KMS-11 (cell line): ENCODE measurements at regions not wholly inside any gene's neighbourhood (a gene's known extent, or its start where the extent isn't known, plus 50 kb on each side); places are given as distances from the start of the nearest gene placed in this dataset.

Experiments
- H2AFZ ChIP-seq: fragments of 200-600 bp; sonication (generic); 2 replicates; pipeline ENCODE4 v1.6.1; 2016; ENCODE audit warnings: antibody characterized with exemption, mixed run types, low read depth
- H3K27ac ChIP-seq: fragments of 200-600 bp; sonication (generic); 2 replicates; pipeline ENCODE4 v1.6.1; 2016; ENCODE audit warnings: mild to moderate bottlenecking, mixed run types
- H3K27me3 ChIP-seq: fragments of 200-600 bp; sonication (generic); 2 replicates; pipeline ENCODE4 v1.6.1; 2017; ENCODE audit warnings: mild to moderate bottlenecking, low read depth, mixed run types, moderate library complexity; ENCODE audit not compliant: insufficient read depth
- H3K36me3 ChIP-seq: fragments of 200-600 bp; sonication (generic); 2 replicates; pipeline ENCODE4 v1.6.1; 2017; ENCODE audit warnings: mild to moderate bottlenecking, mixed run types; ENCODE audit not compliant: insufficient read depth
- H3K4me1 ChIP-seq: fragments of 200-600 bp; sonication (generic); 2 replicates; pipeline ENCODE4 v1.6.1; 2016; ENCODE audit warnings: mild to moderate bottlenecking, low read depth, mixed run types; ENCODE audit not compliant: poor library complexity, severe bottlenecking
- H3K4me2 ChIP-seq: fragments of 200-600 bp; sonication (generic); 2 replicates; pipeline ENCODE4 v1.7.0; 2016; ENCODE audit warnings: mild to moderate bottlenecking, mixed run types
- H3K4me3 ChIP-seq: fragments of 200-600 bp; sonication (generic); IDR thresholded peaks from 2 replicates; pipeline ENCODE4 v1.6.1; 2017; ENCODE audit warnings: low read depth, low read length, mixed read lengths; ENCODE audit not compliant: insufficient read depth
- H3K79me2 ChIP-seq: fragments of 200-600 bp; sonication (generic); 2 replicates; pipeline ENCODE4 v1.6.1; 2016; ENCODE audit warnings: low read depth, mixed run types; ENCODE audit not compliant: insufficient read depth
- H3K9ac ChIP-seq: fragments of 200-600 bp; sonication (generic); 2 replicates; pipeline ENCODE4 v1.6.1; 2016; ENCODE audit warnings: mild to moderate bottlenecking, mixed run types
- H4K20me1 ChIP-seq: fragments of 200-600 bp; sonication (generic); 2 replicates; pipeline ENCODE4 v1.6.1; 2016; ENCODE audit warnings: mild to moderate bottlenecking, mixed run types; ENCODE audit not compliant: insufficient read depth
- TF ChIP-seq, protein P1 (sequence below): fragments of 200-600 bp; sonication (generic); conservative IDR thresholded peaks from 2 replicates; pipeline ENCODE4 v1.6.1; 2017; ENCODE audit warnings: low read depth, mild to moderate bottlenecking, antibody characterized with exemption, low read length, moderate library complexity, mixed read lengths

DNA sequence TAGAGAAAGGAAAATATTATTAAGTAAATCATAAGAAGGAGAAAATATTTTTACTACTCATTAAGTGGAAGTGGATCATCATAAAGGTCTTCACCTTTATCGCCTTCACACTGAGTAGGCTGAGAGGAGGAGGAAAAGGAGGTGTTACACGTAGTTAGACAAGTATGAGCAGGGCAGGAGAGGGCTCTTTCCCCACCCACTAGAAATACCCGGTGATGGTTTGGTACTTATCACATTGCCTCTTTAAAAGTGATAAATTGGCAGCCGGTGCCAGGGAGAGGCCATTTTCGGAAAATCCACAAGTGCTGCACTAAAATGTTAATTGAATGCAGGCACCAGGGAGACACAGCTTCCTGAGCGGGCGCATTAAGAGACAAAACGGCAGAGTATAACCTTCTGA is 598.7 kb upstream of the SOX11 start:
- no peak overlapping the region for H2AFZ ChIP-seq
- H3K4me1 ChIP-seq: no peaks in the 10 kb centered on the region
- H3K9ac ChIP-seq: no peak overlapping the region
- no peaks in the 10 kb centered on the region for H3K27me3 ChIP-seq
- TF ChIP-seq, protein P1, sequence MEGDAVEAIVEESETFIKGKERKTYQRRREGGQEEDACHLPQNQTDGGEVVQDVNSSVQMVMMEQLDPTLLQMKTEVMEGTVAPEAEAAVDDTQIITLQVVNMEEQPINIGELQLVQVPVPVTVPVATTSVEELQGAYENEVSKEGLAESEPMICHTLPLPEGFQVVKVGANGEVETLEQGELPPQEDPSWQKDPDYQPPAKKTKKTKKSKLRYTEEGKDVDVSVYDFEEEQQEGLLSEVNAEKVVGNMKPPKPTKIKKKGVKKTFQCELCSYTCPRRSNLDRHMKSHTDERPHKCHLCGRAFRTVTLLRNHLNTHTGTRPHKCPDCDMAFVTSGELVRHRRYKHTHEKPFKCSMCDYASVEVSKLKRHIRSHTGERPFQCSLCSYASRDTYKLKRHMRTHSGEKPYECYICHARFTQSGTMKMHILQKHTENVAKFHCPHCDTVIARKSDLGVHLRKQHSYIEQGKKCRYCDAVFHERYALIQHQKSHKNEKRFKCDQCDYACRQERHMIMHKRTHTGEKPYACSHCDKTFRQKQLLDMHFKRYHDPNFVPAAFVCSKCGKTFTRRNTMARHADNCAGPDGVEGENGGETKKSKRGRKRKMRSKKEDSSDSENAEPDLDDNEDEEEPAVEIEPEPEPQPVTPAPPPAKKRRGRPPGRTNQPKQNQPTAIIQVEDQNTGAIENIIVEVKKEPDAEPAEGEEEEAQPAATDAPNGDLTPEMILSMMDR: no peak
- H4K20me1 ChIP-seq: no peaks in the 10 kb centered on the region
- no peaks in the 10 kb centered on the region for H3K36me3 ChIP-seq
- no peak overlapping the region for H3K4me3 ChIP-seq
- H3K4me2 ChIP-seq: no peak overlapping the region
- H3K79me2 ChIP-seq: no peaks in the 10 kb centered on the region
- H3K27ac ChIP-seq: no peak overlapping the region

DNA sequence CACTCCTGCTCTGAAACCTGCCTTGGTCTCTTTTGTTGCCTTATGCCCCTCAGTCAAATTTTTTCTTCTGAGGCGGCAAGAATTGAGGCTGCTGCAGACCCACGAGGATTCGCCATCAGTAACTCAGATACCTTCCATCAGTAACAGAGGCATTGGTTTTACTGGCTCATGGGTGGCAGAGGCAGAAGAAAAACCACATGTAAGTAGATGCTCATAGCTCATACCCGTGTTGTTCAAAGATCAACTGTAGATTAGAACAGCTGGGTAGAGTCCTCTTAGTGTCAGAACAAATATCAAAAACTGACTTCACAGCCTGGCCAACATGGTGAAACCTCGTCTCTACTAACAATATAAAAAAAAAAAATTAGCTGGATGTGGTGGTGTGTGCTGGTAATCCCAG is 598.0 kb upstream of the SOX11 start:
- no peak overlapping the region for H3K9ac ChIP-seq
- no peaks in the 10 kb centered on the region for H3K27me3 ChIP-seq
- no peak overlapping the region for H3K27ac ChIP-seq
- TF ChIP-seq, protein P1: no peak
- H3K4me1 ChIP-seq: no peaks in the 10 kb centered on the region
- no peak overlapping the region for H2AFZ ChIP-seq
- H3K4me3 ChIP-seq: no peak overlapping the region
- H3K4me2 ChIP-seq: no peak overlapping the region
- H3K79me2 ChIP-seq: no peaks in the 10 kb centered on the region
- H3K36me3 ChIP-seq: no peaks in the 10 kb centered on the region
- H4K20me1 ChIP-seq: no peaks in the 10 kb centered on the region

- Histone ChIP-seq H3K79me2 (no peaks in the 10 kb centered on the region), H3K27ac (no peak overlapping the region), H4K20me1 (no peaks in the 10 kb centered on the region), H3K4me1 (no peaks in the 10 kb centered on the region), H3K4me2 (no peak overlapping the region), H3K4me3 (no peak overlapping the region), H2AFZ (no peak overlapping the region), H3K36me3 (no peaks in the 10 kb centered on the region), H3K27me3 (no peaks in the 10 kb centered on the region), H3K9ac (no peak overlapping the region)
- TF ChIP-seq, protein P1: no peak
Measured at GRCh38 chr2:5098286-5098685, 593.9 kb upstream of the SOX11 start.

DNA sequence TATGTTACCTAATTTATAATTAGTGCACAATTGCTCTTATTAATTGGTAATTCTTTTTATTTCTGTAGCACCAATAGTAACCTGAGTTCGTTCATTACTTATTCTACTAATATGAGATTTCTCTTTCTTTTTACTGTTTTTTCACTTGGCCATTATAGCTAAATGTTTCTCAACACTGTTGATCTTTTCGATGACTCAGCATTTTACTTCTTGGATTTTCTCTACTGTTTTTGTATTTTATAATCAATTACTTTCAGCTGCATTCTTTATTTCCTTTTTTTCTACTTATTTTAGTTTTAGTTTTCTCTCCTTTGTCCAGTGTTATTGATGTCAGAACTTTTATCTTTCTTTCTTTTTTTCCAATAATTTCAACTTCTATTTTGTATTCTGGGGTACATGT is 589.4 kb upstream of the SOX11 start:
- H2AFZ ChIP-seq: no peak overlapping the region
- TF ChIP-seq, protein P1: no peak
- H3K4me2 ChIP-seq: no peak overlapping the region
- no peak overlapping the region for H3K4me3 ChIP-seq
- H3K4me1 ChIP-seq: no peaks in the 10 kb centered on the region
- H3K79me2 ChIP-seq: no peaks in the 10 kb centered on the region
- H3K27me3 ChIP-seq: no peaks in the 10 kb centered on the region
- H4K20me1 ChIP-seq: no peaks in the 10 kb centered on the region
- H3K36me3 ChIP-seq: no peaks in the 10 kb centered on the region
- H3K27ac ChIP-seq: no peak overlapping the region
- H3K9ac ChIP-seq: no peak overlapping the region

DNA sequence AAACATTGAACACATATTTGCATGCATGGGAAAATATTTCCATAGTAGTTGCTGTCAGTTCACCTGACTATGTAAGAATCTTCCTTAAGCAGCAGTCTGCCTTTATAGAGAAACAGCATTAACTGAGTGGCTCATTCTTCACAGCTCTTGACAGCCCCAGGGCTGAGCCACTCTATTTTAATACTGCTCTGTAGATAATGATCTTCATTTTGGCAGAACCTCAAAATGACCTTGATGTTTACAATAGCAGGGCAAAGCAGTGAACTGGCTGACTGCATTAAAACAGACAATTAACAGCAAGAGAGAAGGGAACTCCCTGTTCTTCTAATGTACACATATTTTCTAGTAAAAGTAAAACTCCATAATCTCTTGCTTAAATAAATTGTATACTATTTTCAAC is 580.6 kb upstream of the SOX11 start:
- Histone ChIP-seq H3K4me1 (no peaks in the 10 kb centered on the region), H3K36me3 (no peaks in the 10 kb centered on the region), H3K27me3 (no peaks in the 10 kb centered on the region), H3K27ac (no peak overlapping the region), H4K20me1 (no peaks in the 10 kb centered on the region), H2AFZ (no peak overlapping the region), H3K79me2 (no peaks in the 10 kb centered on the region), H3K4me3 (no peak overlapping the region), H3K9ac (no peak overlapping the region), H3K4me2 (no peak overlapping the region)
- TF ChIP-seq, protein P1: no peak
